HG03103 (cell line): ENCODE measurements at regions not wholly inside any gene's neighbourhood (a gene's known extent, or its start where the extent isn't known, plus 50 kb on each side); places are given as distances from the start of the nearest gene placed in this dataset.
"Not testable (repeated sequence)": the region's sequence is repeated elsewhere in the genome, so short reads cannot be mapped to it uniquely, and the experiment has no call there.

ENCODE experiments used
- ATAC-seq: cut with Tn5 transposase; IDR thresholded peaks from one replicate; pipeline ENCODE4 v1.9.1; 2021; ENCODE audit warnings: low read depth; ENCODE audit not compliant: unreplicated experiment

GRCh38 chr5:85647349-85648127, 970.2 kb upstream of the COX7C start:
- no peak for ATAC-seq

GRCh38 chr5:85648495-85648894, 969.2 kb upstream of the COX7C start:
- no peak for ATAC-seq

- no peak for ATAC-seq
Observed at GRCh38 chr5:85651731-85652130, 966.0 kb upstream of the COX7C start.

- ATAC-seq, result not testable (repeated sequence)
Observed at GRCh38 chr5:85654144-85654543, 963.6 kb upstream of the COX7C start.

- ATAC-seq, result no peak
Observed at GRCh38 chr5:85656050-85656449, 961.7 kb upstream of the COX7C start.

- not testable (repeated sequence) for ATAC-seq
Observed at GRCh38 chr5:85657328-85657727, 960.4 kb upstream of the COX7C start.

- ATAC-seq, result not testable (repeated sequence)
Observed at GRCh38 chr5:85662969-85663707, 954.6 kb upstream of the COX7C start.

- no peak for ATAC-seq
Observed at GRCh38 chr5:85663708-85664031, 954.1 kb upstream of the COX7C start.

- no peak for ATAC-seq
Observed at GRCh38 chr5:85670417-85670816, 947.3 kb upstream of the COX7C start.

- no peak for ATAC-seq
Observed at GRCh38 chr5:85671223-85671970, 946.3 kb upstream of the COX7C start.

GRCh38 chr5:85681871-85682270, 935.9 kb upstream of the COX7C start:
- no peak for ATAC-seq

- ATAC-seq, result no peak
Observed at GRCh38 chr5:85684351-85684750, 933.4 kb upstream of the COX7C start.

- ATAC-seq, result no peak
Observed at GRCh38 chr5:85703296-85703695, 914.4 kb upstream of the COX7C start.

- no peak for ATAC-seq
Observed at GRCh38 chr5:85709728-85710127, 908.0 kb upstream of the COX7C start.

GRCh38 chr5:85716344-85717202, 901.2 kb upstream of the COX7C start:
- no peak for ATAC-seq

- no peak for ATAC-seq
Observed at GRCh38 chr5:85717203-85717563, 900.6 kb upstream of the COX7C start.

GRCh38 chr5:85732185-85732584, 885.6 kb upstream of the COX7C start:
- ATAC-seq, result no peak

- ATAC-seq, result no peak
Observed at GRCh38 chr5:85741972-85742371, 875.8 kb upstream of the COX7C start.

- ATAC-seq, result no peak
Observed at GRCh38 chr5:85760519-85760918, 857.2 kb upstream of the COX7C start.

GRCh38 chr5:85769347-85769746, 848.4 kb upstream of the COX7C start:
- no peak for ATAC-seq

GRCh38 chr5:85784746-85785145, 833.0 kb upstream of the COX7C start:
- no peak for ATAC-seq
